NCI-H345 (cell line): ENCODE measurements at regions not wholly inside any gene's neighbourhood (a gene's known extent, or its start where the extent isn't known, plus 50 kb on each side); places are given as distances from the start of the nearest gene placed in this dataset.
"Not testable (repeated sequence)": the region's sequence is repeated elsewhere in the genome, so short reads cannot be mapped to it uniquely, and the experiment has no call there.

Experiments
- DNase-seq: peaks from one replicate; lab custom pipeline; 2025; lab: John Stamatoyannopoulos, UW

- no peak for DNase-seq
These were observed 56.1 kb downstream of the GPR85 start for GRCh38 chr7:113030489-113030888.

- DNase-seq: no peak
These were observed 59.7 kb downstream of the GPR85 start for GRCh38 chr7:113026941-113027340.

GRCh38 chr7:113017144-113017857 lies 69.3 kb downstream of the GPR85 start:
- DNase-seq: not testable (repeated sequence)

GRCh38 chr7:113015034-113015645 lies 71.5 kb downstream of the GPR85 start:
- peak; percentile 3 for DNase-seq

- no peak for DNase-seq
These were observed 72.7 kb downstream of the GPR85 start for GRCh38 chr7:113013761-113014449.

GRCh38 chr7:113012862-113013261 lies 73.8 kb downstream of the GPR85 start:
- not testable (repeated sequence) for DNase-seq

GRCh38 chr7:113010377-113010776 lies 76.2 kb downstream of the GPR85 start:
- DNase-seq: peak; percentile 26

GRCh38 chr7:113008755-113009154 lies 77.9 kb downstream of the GPR85 start:
- no peak for DNase-seq

- DNase-seq: no peak
These were observed 81.7 kb downstream of the GPR85 start for GRCh38 chr7:113004726-113005454.

GRCh38 chr7:113000316-113001020 lies 86.2 kb downstream of the GPR85 start:
- DNase-seq: no peak

GRCh38 chr7:112997831-112998230 lies 88.8 kb downstream of the GPR85 start:
- DNase-seq: no peak

GRCh38 chr7:112996331-112996871 lies 90.2 kb downstream of the GPR85 start:
- DNase-seq: no peak

- no peak for DNase-seq
These were observed 91.4 kb downstream of the GPR85 start for GRCh38 chr7:112995059-112995824.

GRCh38 chr7:112994656-112995055 lies 92.0 kb downstream of the GPR85 start:
- no peak for DNase-seq

GRCh38 chr7:112990624-112991023 lies 96.0 kb downstream of the GPR85 start:
- DNase-seq: no peak

GRCh38 chr7:112989531-112989930 lies 97.1 kb downstream of the GPR85 start:
- DNase-seq: no peak

GRCh38 chr7:112987171-112987570 lies 99.5 kb downstream of the GPR85 start:
- no peak for DNase-seq

GRCh38 chr7:112986256-112987031 lies 100.2 kb downstream of the GPR85 start:
- DNase-seq: no peak

- peak; percentile 30 for DNase-seq
These were observed 101.1 kb downstream of the GPR85 start for GRCh38 chr7:112985377-112985987.
